HG03280 (cell line): ENCODE measurements at regions not wholly inside any gene's neighbourhood (a gene's known extent, or its start where the extent isn't known, plus 50 kb on each side); places are given as distances from the start of the nearest gene placed in this dataset.

Experiments used
- ATAC-seq: cut with Tn5 transposase; IDR thresholded peaks from one replicate; pipeline ENCODE4 v1.9.1; 2021; ENCODE audit warnings: mild to moderate bottlenecking, moderate library complexity; ENCODE audit not compliant: unreplicated experiment

DNA sequence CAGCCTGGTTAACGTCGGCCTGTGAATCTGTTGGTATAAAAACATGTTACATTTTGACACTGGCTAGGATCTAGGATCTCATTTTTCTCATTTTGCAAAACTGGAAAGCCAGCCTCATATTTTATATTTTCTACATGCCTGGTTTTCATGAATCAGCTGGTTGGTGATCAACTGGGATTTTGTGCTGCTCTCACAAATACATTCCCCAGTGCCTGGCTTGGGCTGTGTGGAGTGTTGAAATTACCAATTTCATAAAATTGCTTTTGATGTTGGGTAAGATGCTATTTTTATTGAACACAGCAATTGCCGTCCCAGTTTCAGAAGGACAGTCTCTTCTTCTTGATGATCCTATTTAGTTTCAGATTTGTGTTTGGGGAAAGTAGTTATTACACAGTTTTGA is 604.3 kb downstream of the TAFA4 start:
- ATAC-seq, result no peak

- no peak for ATAC-seq
Observed at GRCh38 chr3:68315964-68316363, 616.4 kb downstream of the TAFA4 start.

- ATAC-seq, result no peak
Observed at GRCh38 chr3:68315546-68315945, 616.8 kb downstream of the TAFA4 start.

DNA sequence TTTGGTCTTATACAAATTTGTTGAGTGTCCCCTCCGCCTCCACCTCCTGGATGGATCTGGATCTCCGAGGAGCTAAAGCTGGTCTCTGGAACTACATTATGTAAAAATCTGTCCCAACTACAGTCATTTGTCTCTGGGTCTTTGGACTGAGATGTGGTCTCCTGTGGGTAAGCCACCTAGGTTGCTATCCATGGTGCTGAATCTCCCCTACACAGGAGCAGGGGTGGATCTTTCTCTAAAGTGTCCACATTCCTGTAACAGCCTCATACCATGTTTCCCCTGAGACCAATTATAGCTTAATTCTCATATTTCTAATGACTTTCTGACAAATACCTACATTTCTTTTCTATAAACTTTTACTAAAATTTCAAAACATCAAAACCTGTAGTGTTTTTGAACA is 625.8 kb downstream of the TAFA4 start:
- no peak for ATAC-seq

GRCh38 chr3:68295457-68295856 is 636.9 kb downstream of the TAFA4 start:
- ATAC-seq, result no peak

GRCh38 chr3:68290333-68290732 is 635.9 kb upstream of the SUCLG2 start:
- no peak for ATAC-seq

GRCh38 chr3:68288085-68288484 is 633.7 kb upstream of the SUCLG2 start:
- no peak for ATAC-seq

GRCh38 chr3:68287101-68287500 is 632.7 kb upstream of the SUCLG2 start:
- ATAC-seq, result no peak

DNA sequence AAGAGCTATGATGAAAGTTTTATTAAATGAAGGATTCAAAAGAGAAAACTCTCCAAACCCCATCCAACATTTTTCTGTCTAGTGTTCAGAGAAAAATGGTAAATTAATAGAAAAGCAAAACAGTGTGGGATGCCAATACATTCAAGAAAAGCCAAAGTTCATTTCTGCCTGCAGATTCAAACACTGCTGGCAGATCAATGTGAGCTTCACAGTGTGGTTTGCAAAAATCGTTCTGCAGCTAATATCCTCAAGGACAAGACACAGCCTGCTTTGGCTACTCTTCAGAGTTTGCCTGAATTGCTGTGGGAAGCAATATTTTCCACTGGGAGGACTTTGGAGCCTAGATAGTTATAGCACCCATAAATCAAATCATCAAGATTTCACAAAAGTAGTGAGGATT is 619.9 kb upstream of the SUCLG2 start:
- no peak for ATAC-seq

DNA sequence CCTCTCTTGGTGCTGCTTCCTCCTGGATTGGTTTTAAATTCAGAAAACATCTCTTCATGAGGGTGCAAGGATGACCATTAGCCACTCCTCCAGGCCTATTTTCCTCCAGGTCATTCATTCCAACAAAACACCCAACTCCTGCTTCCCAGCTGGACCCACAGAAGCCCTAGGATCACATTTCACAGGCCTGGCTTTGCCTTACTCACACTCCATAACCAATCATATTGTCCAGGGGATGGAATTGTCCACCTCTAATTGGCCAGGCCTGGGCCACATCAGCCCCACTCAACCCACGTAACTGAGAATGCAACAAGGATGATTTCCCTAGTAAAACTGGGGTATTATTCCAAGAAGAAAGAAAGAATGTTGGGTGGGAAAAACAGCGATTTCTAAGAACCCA is 616.7 kb upstream of the SUCLG2 start:
- no peak for ATAC-seq

- ATAC-seq, result no peak
Observed at GRCh38 chr3:68256635-68257223, 602.3 kb upstream of the SUCLG2 start.

GRCh38 chr3:68249265-68249664 is 594.9 kb upstream of the SUCLG2 start:
- ATAC-seq, result no peak

DNA sequence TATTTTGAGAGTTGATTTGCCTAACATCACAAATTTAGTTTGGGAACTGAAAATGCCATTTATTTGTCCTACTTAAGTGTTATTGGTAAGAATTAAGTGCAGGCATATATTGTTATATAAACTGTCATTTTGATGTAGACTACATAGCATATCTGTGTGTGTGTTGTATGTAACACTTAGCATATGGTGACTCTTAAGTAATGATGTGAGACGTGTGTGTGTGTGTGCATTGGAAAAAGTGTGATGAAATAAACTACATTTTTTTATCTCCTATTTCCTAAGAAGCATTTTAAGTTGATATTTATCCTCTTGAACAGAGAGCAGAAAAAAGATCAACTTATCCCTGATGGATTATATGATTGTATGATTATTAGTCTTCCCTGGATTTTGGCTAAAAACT is 588.2 kb upstream of the SUCLG2 start:
- ATAC-seq, result no peak

DNA sequence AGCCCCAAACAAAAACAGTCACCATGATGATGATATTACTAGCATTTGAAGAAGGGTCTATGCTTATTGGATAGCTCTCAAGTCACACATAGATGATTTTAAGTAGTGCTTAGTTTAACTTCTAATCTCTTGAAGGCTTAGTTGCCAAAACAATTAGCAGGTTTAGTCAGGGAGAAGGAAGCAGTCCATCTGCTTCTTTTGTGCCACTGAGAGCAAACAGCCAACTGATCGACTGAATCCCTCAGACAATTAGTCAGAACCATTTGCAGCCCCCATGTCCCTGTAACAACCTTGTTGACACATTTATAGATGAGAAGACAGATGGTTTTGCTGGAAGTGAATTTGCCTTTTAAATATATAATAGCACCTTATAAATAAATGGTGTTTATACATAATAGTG is 585.1 kb upstream of the SUCLG2 start:
- no peak for ATAC-seq

- ATAC-seq, result no peak
Observed at GRCh38 chr3:68234076-68234780, 579.8 kb upstream of the SUCLG2 start.

DNA sequence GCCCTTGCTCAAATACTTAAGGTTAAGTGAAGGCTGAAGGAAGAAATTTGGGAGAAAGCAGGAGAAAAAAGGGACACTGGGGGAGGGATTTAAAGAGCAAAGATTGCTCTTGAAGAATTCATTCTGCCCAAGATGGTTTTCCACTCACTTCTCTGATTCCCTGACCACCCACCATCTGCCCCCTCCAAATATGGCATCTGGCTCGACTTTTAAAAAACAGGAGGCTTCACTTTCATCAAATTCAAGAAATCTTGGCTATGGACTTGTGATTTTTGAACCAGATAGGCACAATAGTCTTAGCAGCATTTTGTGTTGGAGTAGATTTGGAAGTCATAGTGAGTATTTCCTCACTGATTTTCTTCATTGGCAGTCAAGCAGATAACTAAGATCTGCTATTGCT is 574.4 kb upstream of the SUCLG2 start:
- no peak for ATAC-seq

- ATAC-seq, result no peak
Observed at GRCh38 chr3:68220832-68221231, 566.4 kb upstream of the SUCLG2 start.

GRCh38 chr3:68211637-68212036 is 557.2 kb upstream of the SUCLG2 start:
- no peak for ATAC-seq

DNA sequence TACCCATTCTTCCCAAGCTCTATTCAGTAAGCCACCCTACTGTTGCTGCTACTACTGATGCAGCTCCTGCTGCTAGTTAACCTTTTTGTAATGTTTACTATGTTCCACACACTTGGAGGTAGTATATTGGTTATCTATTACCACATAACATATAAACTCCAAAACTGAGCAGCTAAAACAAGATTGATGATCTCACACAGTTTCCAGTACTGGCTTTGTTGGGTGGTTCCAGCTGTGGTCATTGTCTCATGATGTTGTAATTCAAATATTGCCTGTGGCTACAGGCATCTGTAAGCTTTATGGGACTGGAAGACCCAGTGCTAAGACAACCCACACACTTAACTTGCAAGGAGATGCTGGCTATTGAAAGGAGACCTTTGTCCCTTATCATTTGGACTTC is 556.2 kb upstream of the SUCLG2 start:
- ATAC-seq, result no peak

DNA sequence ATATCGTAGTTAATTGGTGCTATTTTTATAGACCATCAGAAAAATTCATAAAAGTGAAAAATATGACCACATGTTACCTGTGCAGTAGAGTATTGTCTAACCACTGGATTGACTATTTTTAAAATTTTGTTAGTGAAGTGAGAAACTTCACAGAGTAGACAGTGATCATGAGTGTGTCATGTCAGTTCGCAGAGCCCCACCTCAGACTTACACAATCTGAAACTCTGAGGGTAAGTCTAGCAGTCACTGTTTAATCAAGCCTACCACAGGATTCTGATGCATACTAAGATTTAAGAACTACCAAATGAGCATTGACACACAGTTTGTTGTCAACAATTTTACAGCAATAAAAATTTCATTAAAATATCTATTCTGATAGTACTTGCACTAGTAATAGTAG is 552.9 kb upstream of the SUCLG2 start:
- ATAC-seq, result no peak

GRCh38 chr3:68206524-68207117 is 552.2 kb upstream of the SUCLG2 start:
- ATAC-seq, result no peak

- ATAC-seq, result no peak
Observed at GRCh38 chr3:68186733-68187132, 532.3 kb upstream of the SUCLG2 start.

DNA sequence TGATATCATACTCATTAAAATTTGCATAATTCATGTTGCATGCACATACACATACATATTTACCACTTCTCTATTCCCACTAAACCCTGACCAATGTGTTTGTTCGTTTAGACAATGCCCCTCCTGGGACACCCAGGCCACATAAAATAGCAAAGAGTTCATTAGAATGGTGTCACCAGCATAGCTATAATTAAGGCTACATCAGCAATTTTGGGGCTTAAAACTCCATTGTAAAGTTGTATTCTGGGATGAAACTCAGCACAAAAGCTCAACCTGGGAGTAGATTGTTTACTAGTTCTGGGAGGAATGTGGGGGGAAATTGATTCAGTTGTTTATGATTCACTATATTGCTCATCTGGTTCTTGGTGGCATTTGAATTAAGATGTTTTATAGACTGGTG is 522.2 kb upstream of the SUCLG2 start:
- no peak for ATAC-seq
